ACHN (cell line): ENCODE measurements at regions not wholly inside any gene's neighbourhood (a gene's known extent, or its start where the extent isn't known, plus 50 kb on each side); places are given as distances from the start of the nearest gene placed in this dataset.

Source experiments
- DNase-seq: peaks from one replicate; pipeline ENCODE4 v3.0.0-alpha.2; 2015
- in situ Hi-C: cut with HindIII; loops from 2 replicates; pipeline ENCODE4 v1.10.0; 2017; ENCODE audit warnings: low sequenced_read_pairs, low pct_ligation_motif_present, low pct_unique_long_range_greater_than_20kb

GRCh38 chr1:189434461-189434860 is 1043.2 kb downstream of the BRINP3 start:
- in situ Hi-C loops, result no loop called here
- DNase-seq, result no peak

- in situ Hi-C loops, result no loop called here
- no peak for DNase-seq
Observed at GRCh38 chr1:189435398-189435797, 1042.3 kb downstream of the BRINP3 start.

GRCh38 chr1:189438808-189439207 is 1038.9 kb downstream of the BRINP3 start:
- in situ Hi-C loops, result no loop called here
- DNase-seq, result no peak

GRCh38 chr1:189463166-189463565 is 1014.5 kb downstream of the BRINP3 start:
- in situ Hi-C loops, result no loop called here
- DNase-seq, result no peak

- no peak for DNase-seq
- in situ Hi-C loops, result no loop called here
Observed at GRCh38 chr1:189496768-189497167, 980.9 kb downstream of the BRINP3 start.

- DNase-seq, result no peak
- in situ Hi-C loops, result no loop called here
Observed at GRCh38 chr1:189499736-189500135, 977.9 kb downstream of the BRINP3 start.

- in situ Hi-C loops, result no loop called here
- DNase-seq, result no peak
Observed at GRCh38 chr1:189500778-189501177, 976.9 kb downstream of the BRINP3 start.

GRCh38 chr1:189510827-189511226 is 966.8 kb downstream of the BRINP3 start:
- DNase-seq, result no peak
- in situ Hi-C loops, result no loop called here

GRCh38 chr1:189513091-189513490 is 964.6 kb downstream of the BRINP3 start:
- in situ Hi-C loops, result no loop called here
- no peak for DNase-seq

GRCh38 chr1:189522441-189522840 is 955.2 kb downstream of the BRINP3 start:
- in situ Hi-C loops, result no loop called here
- no peak for DNase-seq

GRCh38 chr1:189524501-189524900 is 953.2 kb downstream of the BRINP3 start:
- DNase-seq, result no peak

GRCh38 chr1:189530162-189530561 is 947.5 kb downstream of the BRINP3 start:
- in situ Hi-C loops, result no loop called here
- DNase-seq, result no peak

More at GRCh38 chr1:189524501-189524900, 953.2 kb downstream of the BRINP3 start:
- in situ Hi-C loops, result no loop called here

- in situ Hi-C loops, result no loop called here
- no peak for DNase-seq
Observed at GRCh38 chr1:189538271-189538670, 939.4 kb downstream of the BRINP3 start.

- in situ Hi-C loops, result no loop called here
- no peak for DNase-seq
Observed at GRCh38 chr1:189550498-189550897, 927.2 kb downstream of the BRINP3 start.

- in situ Hi-C loops, result no loop called here
Observed at GRCh38 chr1:189563784-189564183, 913.9 kb downstream of the BRINP3 start.

GRCh38 chr1:189567890-189568289 is 909.8 kb downstream of the BRINP3 start:
- DNase-seq, result no peak
- in situ Hi-C loops, result no loop called here

More at GRCh38 chr1:189563784-189564183, 913.9 kb downstream of the BRINP3 start:
- DNase-seq, result no peak

GRCh38 chr1:189596197-189596596 is 881.5 kb downstream of the BRINP3 start:
- no peak for DNase-seq
- in situ Hi-C loops, result no loop called here

- in situ Hi-C loops, result no loop called here
- DNase-seq, result no peak
Observed at GRCh38 chr1:189597083-189597482, 880.6 kb downstream of the BRINP3 start.

GRCh38 chr1:189605226-189605625 is 872.4 kb downstream of the BRINP3 start:
- in situ Hi-C loops, result no loop called here

GRCh38 chr1:189606047-189606446 is 871.6 kb downstream of the BRINP3 start:
- DNase-seq, result no peak
- in situ Hi-C loops, result no loop called here

More at GRCh38 chr1:189605226-189605625, 872.4 kb downstream of the BRINP3 start:
- DNase-seq, result no peak
